Body of pancreas (tissue), 4 donors: ENCODE measurements at regions not wholly inside any gene's neighbourhood (a gene's known extent, or its start where the extent isn't known, plus 50 kb on each side); places are given as distances from the start of the nearest gene placed in this dataset.
A peak's percentile ranks its signal among the peaks of the same experiment; 100 is the strongest.

Experiments used
- ATAC-seq: fragments of 150-250 bp; one replicate; pipeline ENCODE4 v1.9.1; 2016
- DNase-seq, 4 donors: peaks; one replicate each; pipeline ENCODE4 v3.0.0-alpha.2; 2019
- H3K27ac ChIP-seq, 4 donors: fragments of 200-600 bp; sonication (generic); 1 replicate in 3 of 4; 2 replicates in 1 of 4; pipeline versions ENCODE4 v1.5.1 to v1.6.1; 2016 to 2019; ENCODE audit warnings: mild to moderate bottlenecking in 1 of 4, mixed read lengths in 1 of 4, moderate library complexity in 1 of 4
- H3K27me3 ChIP-seq, 2 donors: fragments of 200-600 bp; sonication (generic); one replicate each; pipeline ENCODE4 v1.6.0; 2016; ENCODE audit warnings: mild to moderate bottlenecking in 1 of 2
- H3K36me3 ChIP-seq, 2 donors: fragments of 200-600 bp; sonication (generic); replicated peaks in 1 of 2; 2 replicates each; pipeline ENCODE4 v1.5.1; 2016; ENCODE audit warnings: low read depth in 2 of 2; ENCODE audit not compliant: insufficient read depth in 1 of 2
- H3K4me1 ChIP-seq: fragments of 200-600 bp; sonication (generic); one replicate; pipeline ENCODE4 v1.6.0; 2016
- H3K4me3 ChIP-seq, 2 donors: fragments of 200-600 bp; sonication (generic); 1 replicate in 1 of 2; 2 replicates in 1 of 2; pipeline ENCODE4 v1.5.1; 2016 to 2019
- H3K9me3 ChIP-seq, 3 donors: fragments of 200-600 bp; sonication (generic); 1 replicate in 2 of 3; 2 replicates in 1 of 3; pipeline ENCODE4 v1.5.1; 2016
- POLR2A ChIP-seq, 3 donors: fragments of 450-650 bp; IDR thresholded peaks; one replicate each; pipeline ENCODE4 v1.6.1; 2016; ENCODE audit warnings: antibody characterized with exemption in 3 of 3, mild to moderate bottlenecking in 2 of 3
- WGBS, 2 donors: methylation state at CpG; one replicate each; pipeline ENCODE4 v1.1.5; 2017; 5-methylcytosine and 5-hydroxymethylcytosine counted together
- intact Hi-C: fragments of 100-400 bp; cut with DNase I; formaldehyde crosslinking; loops from one replicate; pipeline ENCODE4 v1.15.1; 2023
- TF ChIP-seq, protein P1 (sequence below), 7 experiments: fragments of 450-650 bp in 4 of 7; fragments of 200-600 bp in 3 of 7; sonication (generic) in 3 of 7; IDR thresholded peaks; one replicate each; pipeline ENCODE4 v1.5.1; 2016 to 2019; ENCODE audit warnings: antibody characterized with exemption in 7 of 7

DNA sequence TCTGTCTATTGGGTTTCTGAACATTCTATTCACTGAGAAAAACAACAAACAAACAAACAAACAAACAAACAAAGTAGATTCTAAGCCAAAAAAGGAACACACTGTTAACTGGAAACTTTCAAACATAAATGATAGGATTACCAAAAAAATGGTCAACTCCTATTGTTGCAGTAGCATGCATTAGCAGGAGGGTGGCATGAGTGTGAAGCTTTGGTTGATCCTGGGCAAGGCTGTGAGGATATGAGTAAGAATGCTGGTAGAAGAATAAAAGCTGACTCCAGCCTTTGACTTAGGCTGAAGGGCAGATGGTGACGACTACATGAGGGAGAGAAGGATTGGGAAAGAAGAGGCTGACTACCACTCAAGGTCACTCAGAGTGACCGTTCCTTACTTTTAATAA is 810.3 kb downstream of the VGLL3 start:
- no peaks in the 10 kb centered on the region for H3K27me3 ChIP-seq
- H3K9me3 ChIP-seq: no peaks in the 10 kb centered on the region
- no peak overlapping the region for H3K27ac ChIP-seq
- no peaks in the 10 kb centered on the region for H3K36me3 ChIP-seq
- no peaks in the 10 kb centered on the region for H3K4me1 ChIP-seq
- no peak overlapping the region for H3K4me3 ChIP-seq
- 39 to 55% methylated on average over 2 of the region's 2 CpGs for WGBS, 2 donors
- TF ChIP-seq POLR2A (IDR thresholded peaks at IDR 0.05): no peak
- TF ChIP-seq, protein P1, sequence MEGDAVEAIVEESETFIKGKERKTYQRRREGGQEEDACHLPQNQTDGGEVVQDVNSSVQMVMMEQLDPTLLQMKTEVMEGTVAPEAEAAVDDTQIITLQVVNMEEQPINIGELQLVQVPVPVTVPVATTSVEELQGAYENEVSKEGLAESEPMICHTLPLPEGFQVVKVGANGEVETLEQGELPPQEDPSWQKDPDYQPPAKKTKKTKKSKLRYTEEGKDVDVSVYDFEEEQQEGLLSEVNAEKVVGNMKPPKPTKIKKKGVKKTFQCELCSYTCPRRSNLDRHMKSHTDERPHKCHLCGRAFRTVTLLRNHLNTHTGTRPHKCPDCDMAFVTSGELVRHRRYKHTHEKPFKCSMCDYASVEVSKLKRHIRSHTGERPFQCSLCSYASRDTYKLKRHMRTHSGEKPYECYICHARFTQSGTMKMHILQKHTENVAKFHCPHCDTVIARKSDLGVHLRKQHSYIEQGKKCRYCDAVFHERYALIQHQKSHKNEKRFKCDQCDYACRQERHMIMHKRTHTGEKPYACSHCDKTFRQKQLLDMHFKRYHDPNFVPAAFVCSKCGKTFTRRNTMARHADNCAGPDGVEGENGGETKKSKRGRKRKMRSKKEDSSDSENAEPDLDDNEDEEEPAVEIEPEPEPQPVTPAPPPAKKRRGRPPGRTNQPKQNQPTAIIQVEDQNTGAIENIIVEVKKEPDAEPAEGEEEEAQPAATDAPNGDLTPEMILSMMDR (IDR thresholded peaks at IDR 0.05): no peak
- DNase-seq (no peak), ATAC-seq (no peak)
- intact Hi-C loops: no loop called here

DNA sequence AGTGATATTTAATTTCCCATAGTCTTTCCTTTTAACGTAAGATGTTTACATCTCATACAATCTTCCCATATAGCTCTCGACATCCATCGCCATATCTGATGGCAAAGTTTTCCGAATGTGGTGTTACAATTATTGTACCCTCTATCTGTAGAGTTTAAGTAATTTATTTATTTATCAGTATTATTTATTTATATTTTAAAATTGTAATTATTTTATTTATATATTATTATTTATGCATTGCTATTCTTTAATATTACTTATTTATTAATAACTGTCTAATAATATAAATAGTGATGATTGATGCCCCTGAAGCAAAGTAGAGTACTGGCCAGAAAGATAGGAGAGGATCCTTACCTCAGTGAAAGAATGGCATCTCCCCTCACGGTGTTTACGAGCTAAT is 812.9 kb downstream of the VGLL3 start:
- ATAC-seq (no peak), DNase-seq (no peak)
- WGBS, 2 donors: 73 to 80% methylated on average over 6 of the region's 6 CpGs
- intact Hi-C loops: no loop called here
- Histone ChIP-seq H3K9me3 (no peaks in the 10 kb centered on the region), H3K4me1 (no peaks in the 10 kb centered on the region), H3K27me3 (no peaks in the 10 kb centered on the region), H3K36me3 (no peaks in the 10 kb centered on the region), H3K27ac (no peak overlapping the region), H3K4me3 (no peak overlapping the region)
- TF ChIP-seq, protein P1 (IDR thresholded peaks at IDR 0.05): no peak
- TF ChIP-seq POLR2A (IDR thresholded peaks at IDR 0.05): no peak

- Histone ChIP-seq H3K27me3 (no peaks in the 10 kb centered on the region), H3K36me3 (no peaks in the 10 kb centered on the region), H3K4me3 (no peak overlapping the region), H3K9me3 (no peaks in the 10 kb centered on the region), H3K27ac (no peak overlapping the region), H3K4me1 (no peaks in the 10 kb centered on the region)
- WGBS, 2 donors: 80 to 83% methylated on average over 3 of the region's 3 CpGs
- DNase-seq: no peak
- ATAC-seq: no peak
- no peak for TF ChIP-seq POLR2A (IDR thresholded peaks at IDR 0.05)
- TF ChIP-seq, protein P1 (IDR thresholded peaks at IDR 0.05): no peak
- intact Hi-C loops: no loop called here
These were observed 814.5 kb downstream of the VGLL3 start for GRCh38 chr3:86176445-86176784.

GRCh38 chr3:86175593-86176444 is 815.1 kb downstream of the VGLL3 start:
- H3K27ac ChIP-seq: no peak overlapping the region
- no peaks in the 10 kb centered on the region for H3K36me3 ChIP-seq
- H3K4me3 ChIP-seq: no peak overlapping the region
- ATAC-seq (no peak), DNase-seq (peak in 1 of 4 donors; percentile 2)
- no peak for TF ChIP-seq POLR2A (IDR thresholded peaks at IDR 0.05)
- intact Hi-C loops: no loop called here
- H3K4me1 ChIP-seq: no peaks in the 10 kb centered on the region
- H3K9me3 ChIP-seq: no peaks in the 10 kb centered on the region
- H3K27me3 ChIP-seq: no peaks in the 10 kb centered on the region
- WGBS, 2 donors: 56 to 58% methylated on average over 7 of the region's 7 CpGs

DNA sequence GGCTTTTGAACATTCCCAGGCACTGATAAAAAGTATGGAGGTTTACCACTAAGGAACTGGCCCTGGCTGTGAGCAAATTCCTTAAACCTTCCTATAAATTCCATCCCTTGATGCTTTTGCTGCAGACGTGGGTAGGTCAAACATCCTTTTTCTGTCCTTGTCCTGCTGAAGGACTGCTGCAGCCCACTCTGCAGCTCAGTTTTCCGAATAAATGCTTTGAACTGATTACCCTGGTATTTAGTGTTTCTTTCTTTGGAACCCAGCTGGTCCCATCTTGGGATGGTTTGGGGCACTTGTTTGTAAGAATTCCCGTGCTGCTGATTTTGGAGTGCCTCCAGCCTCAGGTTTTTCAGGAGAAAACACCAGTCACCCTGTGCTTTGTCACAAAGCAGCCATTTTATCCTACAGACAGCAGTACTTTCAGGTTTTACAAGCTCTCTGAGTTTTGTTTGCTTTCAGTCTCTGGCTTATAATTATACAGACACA is 815.9 kb downstream of the VGLL3 start:
- intact Hi-C loops: no loop called here
- H3K4me1 ChIP-seq: no peaks in the 10 kb centered on the region
- ATAC-seq (no peak), DNase-seq (no peak)
- no peaks in the 10 kb centered on the region for H3K27me3 ChIP-seq
- WGBS, 2 donors: 20 to 26% methylated on average over 3 of the region's 3 CpGs
- H3K27ac ChIP-seq: no peak overlapping the region
- H3K9me3 ChIP-seq: no peaks in the 10 kb centered on the region
- H3K36me3 ChIP-seq: no peaks in the 10 kb centered on the region
- TF ChIP-seq, protein P1 (IDR thresholded peaks at IDR 0.05): no peak
- no peak overlapping the region for H3K4me3 ChIP-seq
